MM.1S (cell line): ENCODE measurements at regions not wholly inside any gene's neighbourhood (a gene's known extent, or its start where the extent isn't known, plus 50 kb on each side); places are given as distances from the start of the nearest gene placed in this dataset.

Experiments used
- CTCF ChIP-seq: fragments of 300-600 bp; sonication (generic); IDR thresholded peaks from 2 replicates; pipeline ENCODE4 v1.5.1; 2016; ENCODE audit warnings: antibody characterized with exemption, low read length, mixed read lengths
- EZH2 ChIP-seq: fragments of 300-600 bp; sonication (generic); optimal IDR thresholded peaks from 2 replicates; pipeline ENCODE3; 2017; ENCODE audit warnings: low read depth, mild to moderate bottlenecking, antibody characterized with exemption, low read length, mixed read lengths

DNA sequence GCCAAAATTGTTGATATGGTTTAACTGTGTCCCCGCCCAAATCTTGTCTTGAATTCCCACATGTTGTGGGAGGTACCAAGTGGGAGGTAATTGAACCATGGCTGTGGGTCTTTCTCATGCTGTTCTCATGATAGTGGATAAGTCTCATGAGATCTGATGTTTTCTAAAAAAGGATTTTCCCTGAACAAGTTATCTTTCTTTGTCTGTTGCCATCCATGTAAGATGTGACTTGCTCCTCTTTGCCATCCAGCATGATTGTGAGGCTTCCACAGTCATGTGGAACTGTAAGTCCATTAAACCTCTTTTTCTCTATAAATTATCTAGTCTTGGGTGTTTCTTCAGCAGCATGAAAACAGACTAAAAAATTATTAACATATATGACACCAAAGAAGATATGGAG is 986.7 kb upstream of the MIR17HG start:
- TF ChIP-seq CTCF: no peak
- no peak for TF ChIP-seq EZH2
